NT2/D1 (cell line): ENCODE measurements at regions not wholly inside any gene's neighbourhood (a gene's known extent, or its start where the extent isn't known, plus 50 kb on each side); places are given as distances from the start of the nearest gene placed in this dataset.

Experiments used
- SUZ12 ChIP-seq: IDR thresholded peaks from 2 replicates; pipeline ENCODE4 v1.6.1; 2011; ENCODE audit not compliant: insufficient read length, insufficient read depth; ENCODE audit errors: extremely low read depth
- YY1 ChIP-seq: IDR thresholded peaks from 2 replicates; pipeline ENCODE4 v1.6.1; 2011; ENCODE audit not compliant: insufficient read length, insufficient read depth

GRCh38 chr15:37744521-37744920 is 189.9 kb upstream of the TMCO5A start:
- TF ChIP-seq YY1 = no peak
- no peak for TF ChIP-seq SUZ12
